ENCODE measurements at regions not wholly inside any gene's neighbourhood (a gene's known extent, or its start where the extent isn't known, plus 50 kb on each side); places are given as distances from the start of the nearest gene placed in this dataset.

- H3K9me3 ChIP-seq, result no peaks in the 10 kb centered on the region
- peak in 1 of 2 donors; percentile 41 for DNase-seq (ENCODE audit: low spot score in 2 of 2)
- no peaks in the 10 kb centered on the region for H3K4me1 ChIP-seq
- no peaks in the 10 kb centered on the region for H3K27me3 ChIP-seq
- TF ChIP-seq EP300 (IDR thresholded peaks at IDR 0.05), result no peak
- TF ChIP-seq, protein P1, sequence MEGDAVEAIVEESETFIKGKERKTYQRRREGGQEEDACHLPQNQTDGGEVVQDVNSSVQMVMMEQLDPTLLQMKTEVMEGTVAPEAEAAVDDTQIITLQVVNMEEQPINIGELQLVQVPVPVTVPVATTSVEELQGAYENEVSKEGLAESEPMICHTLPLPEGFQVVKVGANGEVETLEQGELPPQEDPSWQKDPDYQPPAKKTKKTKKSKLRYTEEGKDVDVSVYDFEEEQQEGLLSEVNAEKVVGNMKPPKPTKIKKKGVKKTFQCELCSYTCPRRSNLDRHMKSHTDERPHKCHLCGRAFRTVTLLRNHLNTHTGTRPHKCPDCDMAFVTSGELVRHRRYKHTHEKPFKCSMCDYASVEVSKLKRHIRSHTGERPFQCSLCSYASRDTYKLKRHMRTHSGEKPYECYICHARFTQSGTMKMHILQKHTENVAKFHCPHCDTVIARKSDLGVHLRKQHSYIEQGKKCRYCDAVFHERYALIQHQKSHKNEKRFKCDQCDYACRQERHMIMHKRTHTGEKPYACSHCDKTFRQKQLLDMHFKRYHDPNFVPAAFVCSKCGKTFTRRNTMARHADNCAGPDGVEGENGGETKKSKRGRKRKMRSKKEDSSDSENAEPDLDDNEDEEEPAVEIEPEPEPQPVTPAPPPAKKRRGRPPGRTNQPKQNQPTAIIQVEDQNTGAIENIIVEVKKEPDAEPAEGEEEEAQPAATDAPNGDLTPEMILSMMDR (IDR thresholded peaks at IDR 0.05), result no peak
- TF ChIP-seq POLR2A (IDR thresholded peaks at IDR 0.05), result no peak
- no peak for TF ChIP-seq POLR2AphosphoS5 (IDR thresholded peaks at IDR 0.05)
- 83% methylated on average over 14 of the region's 14 CpGs for WGBS
- peak overlapping the region; percentile 50 for H3K27ac ChIP-seq
- no peaks in the 10 kb centered on the region for H3K36me3 ChIP-seq
- no peak overlapping the region for H3K4me3 ChIP-seq
These were observed 100.3 kb upstream of the MBOAT2 start for GRCh38 chr2:9103663-9104277.

DNA sequence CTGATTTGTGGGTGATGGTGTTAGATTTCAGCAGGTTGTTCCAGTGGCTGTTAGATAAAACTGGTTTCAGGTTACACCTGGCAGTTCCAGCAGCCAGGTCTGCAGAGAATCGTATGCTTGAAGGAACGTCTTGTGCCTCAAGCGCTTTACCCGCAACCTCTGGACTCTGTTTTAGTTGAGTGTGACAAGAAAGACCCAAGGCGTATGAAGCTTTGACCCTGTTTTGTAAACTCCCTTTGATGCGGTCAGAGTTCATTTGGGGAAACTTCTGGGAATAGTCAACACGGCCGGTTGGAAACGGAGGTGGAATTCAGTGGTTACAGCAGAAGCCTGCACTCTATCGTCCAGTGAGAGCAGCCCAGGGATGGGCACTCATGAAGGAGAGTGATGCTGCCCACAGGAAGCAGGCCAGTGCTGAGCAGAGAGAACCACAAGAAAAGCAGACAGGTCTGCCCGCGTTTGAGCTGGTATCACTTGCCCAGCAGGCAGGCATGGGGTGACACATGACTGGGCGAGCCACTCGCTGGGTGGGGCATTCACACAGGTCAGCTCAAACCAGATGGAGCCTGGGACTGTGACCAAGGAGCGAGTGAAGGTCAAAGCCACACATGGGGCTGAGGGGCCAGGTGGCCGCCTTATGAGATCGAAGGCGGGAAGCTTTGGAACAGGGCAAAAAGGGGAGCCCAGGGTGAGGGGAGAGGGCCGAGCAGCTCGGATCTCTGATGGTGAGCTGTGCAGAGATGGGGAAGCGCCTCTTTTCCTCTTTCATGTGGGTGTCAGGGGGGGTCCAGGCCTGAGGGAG is 99.6 kb upstream of the MBOAT2 start:
- Histone ChIP-seq H3K27ac (peak overlapping the region; percentile 50), H3K27me3 (no peaks in the 10 kb centered on the region), H3K4me1 (no peaks in the 10 kb centered on the region), H3K36me3 (no peaks in the 10 kb centered on the region), H3K4me3 (no peak overlapping the region), H3K9me3 (no peaks in the 10 kb centered on the region)
- TF ChIP-seq POLR2A (IDR thresholded peaks at IDR 0.05) (no peak), EP300 (IDR thresholded peaks at IDR 0.05) (no peak), POLR2AphosphoS5 (IDR thresholded peaks at IDR 0.05) (no peak)
- TF ChIP-seq, protein P1 (IDR thresholded peaks at IDR 0.05), result no peak
- peak in 1 of 2 donors; percentile 73 for DNase-seq (ENCODE audit: low spot score in 2 of 2)
- WGBS, result 58% methylated on average over 21 of the region's 21 CpGs

DNA sequence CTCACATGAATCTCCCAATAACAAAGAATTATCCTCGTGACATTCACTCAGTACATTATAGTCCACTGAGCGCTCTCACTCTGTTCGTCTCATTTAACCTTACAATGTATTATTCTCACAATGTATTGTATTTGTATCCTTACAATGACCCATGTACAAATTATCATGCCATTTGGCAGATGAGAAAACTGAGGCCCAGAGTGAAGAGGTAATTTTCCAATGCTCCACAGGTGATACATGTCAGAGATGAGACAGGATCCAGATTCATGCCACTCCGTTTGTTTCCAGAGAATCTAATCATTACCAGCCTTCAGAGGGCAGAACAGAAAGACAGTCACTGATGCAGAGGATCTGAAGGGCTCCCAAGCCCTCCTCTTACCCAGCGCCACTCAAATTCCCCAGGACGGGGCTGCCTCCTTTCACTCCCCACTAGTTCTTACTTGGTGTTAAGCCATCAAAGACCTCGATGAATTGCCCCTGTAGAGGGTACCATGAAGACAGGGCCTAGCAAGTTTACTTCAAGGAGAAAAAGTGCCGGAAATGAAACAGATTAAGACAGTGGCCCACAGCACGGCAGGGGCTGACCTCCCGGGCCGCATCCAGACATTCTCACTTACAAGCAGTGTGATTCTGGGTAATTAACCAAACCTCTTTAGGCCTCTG is 98.4 kb upstream of the MBOAT2 start:
- Histone ChIP-seq H3K27ac (no peak overlapping the region), H3K27me3 (no peaks in the 10 kb centered on the region), H3K4me1 (no peaks in the 10 kb centered on the region), H3K9me3 (no peaks in the 10 kb centered on the region), H3K36me3 (no peaks in the 10 kb centered on the region), H3K4me3 (no peak overlapping the region)
- WGBS, result 94% methylated on average over 11 of the region's 11 CpGs
- TF ChIP-seq, protein P1 (IDR thresholded peaks at IDR 0.05), result no peak
- TF ChIP-seq POLR2AphosphoS5 (IDR thresholded peaks at IDR 0.05) (no peak), EP300 (IDR thresholded peaks at IDR 0.05) (no peak), POLR2A (IDR thresholded peaks at IDR 0.05) (no peak)
- DNase-seq (ENCODE audit: low spot score in 2 of 2), result peak in 1 of 2 donors; percentile 24

DNA sequence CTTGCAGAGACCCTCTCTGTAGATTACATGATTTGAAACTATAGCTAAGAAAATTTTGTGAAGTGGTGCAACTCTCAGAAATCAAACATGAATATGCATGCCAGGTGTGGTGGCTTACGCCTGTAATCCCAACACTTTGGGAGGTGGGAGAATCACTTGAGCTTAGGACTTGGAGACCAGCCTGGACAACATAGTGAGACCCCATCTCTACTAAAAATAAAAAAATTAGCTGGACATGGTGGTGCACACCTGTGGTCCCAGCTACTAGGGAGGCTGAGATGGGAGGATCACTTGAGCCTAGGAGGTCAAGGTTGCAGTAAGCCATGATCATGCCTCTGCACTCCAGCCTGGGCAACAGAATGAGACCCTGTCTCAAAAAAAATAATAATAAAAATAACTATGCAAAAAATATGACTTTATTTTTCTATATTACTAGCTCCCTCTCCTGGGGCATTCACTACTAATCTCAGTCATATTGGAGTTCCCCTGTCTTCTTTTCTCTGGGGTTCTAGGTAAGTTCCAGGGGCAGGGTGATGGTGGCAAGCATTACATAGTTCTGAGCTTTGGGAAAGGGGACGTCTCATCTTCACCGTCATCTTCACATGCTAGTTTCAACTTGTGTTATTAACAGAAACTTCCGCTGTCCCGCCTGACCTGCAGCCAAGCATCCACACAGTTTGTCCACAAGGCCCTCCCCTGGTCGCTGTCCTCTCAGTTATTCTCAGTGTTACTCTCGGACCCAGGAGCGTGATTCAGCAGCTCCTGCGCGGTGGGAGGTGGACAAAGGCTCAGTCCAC is 96.8 kb upstream of the MBOAT2 start:
- WGBS, result 95% methylated on average over 10 of the region's 10 CpGs
- no peaks in the 10 kb centered on the region for H3K9me3 ChIP-seq
- no peak overlapping the region for H3K27ac ChIP-seq
- H3K36me3 ChIP-seq, result no peaks in the 10 kb centered on the region
- DNase-seq (ENCODE audit: low spot score in 2 of 2), result peak in 1 of 2 donors; percentile 76
- no peak overlapping the region for H3K4me3 ChIP-seq
- H3K27me3 ChIP-seq, result no peaks in the 10 kb centered on the region
- peaks cover 8% of the 10 kb centered on the region for H3K4me1 ChIP-seq
- TF ChIP-seq, protein P1 (IDR thresholded peaks at IDR 0.05), result no peak
- TF ChIP-seq EP300 (IDR thresholded peaks at IDR 0.05) (no peak), POLR2AphosphoS5 (IDR thresholded peaks at IDR 0.05) (no peak), POLR2A (IDR thresholded peaks at IDR 0.05) (no peak)

Measured in suprapubic skin (tissue), 4 donors.